HG03342 (cell line): ENCODE measurements at regions not wholly inside any gene's neighbourhood (a gene's known extent, or its start where the extent isn't known, plus 50 kb on each side); places are given as distances from the start of the nearest gene placed in this dataset.

Source experiments
- ATAC-seq: cut with Tn5 transposase; IDR thresholded peaks from one replicate; pipeline ENCODE4 v1.9.1; 2021; ENCODE audit warnings: mild to moderate bottlenecking, moderate library complexity; ENCODE audit not compliant: unreplicated experiment

DNA sequence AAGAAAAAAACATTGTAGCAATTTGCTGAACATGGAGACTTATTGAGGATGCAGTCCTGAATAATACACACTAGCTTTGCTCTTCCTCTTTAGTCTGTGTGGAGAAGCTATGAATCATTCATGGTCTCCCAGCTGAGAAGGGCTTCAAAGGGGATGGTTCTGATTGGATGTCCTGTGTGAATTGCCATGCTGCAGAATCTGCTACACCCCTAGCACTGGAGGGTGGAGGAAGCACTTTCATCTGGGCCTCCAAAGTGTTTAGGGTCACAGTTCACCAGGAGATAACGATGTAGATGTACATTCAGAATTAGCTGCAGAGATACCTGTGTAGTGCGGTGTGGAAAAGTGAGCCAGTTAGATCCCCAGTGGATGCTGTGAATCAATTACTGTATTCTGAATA lies 321.1 kb upstream of the EDNRB start:
- ATAC-seq, result no peak

- no peak for ATAC-seq
Observed at GRCh38 chr13:78238911-78239310, 320.3 kb upstream of the EDNRB start.

DNA sequence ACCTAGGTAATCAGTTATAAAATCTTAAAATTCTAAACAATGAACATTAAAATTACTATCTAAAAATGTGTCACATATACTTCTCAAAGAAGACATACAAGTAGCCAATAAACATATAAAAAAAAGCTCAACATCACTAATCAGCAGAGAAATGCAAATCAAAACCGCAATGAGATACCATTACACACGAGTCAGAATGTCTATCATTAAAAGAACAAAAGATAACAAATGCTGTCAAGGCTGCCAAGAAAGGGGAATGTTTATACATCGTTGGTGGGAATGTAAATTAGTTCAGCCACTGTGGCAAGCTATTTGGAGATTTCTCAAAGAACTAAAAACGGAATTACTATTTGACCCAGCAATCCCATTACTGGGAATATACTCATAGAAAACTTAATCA lies 310.3 kb upstream of the EDNRB start:
- ATAC-seq, result no peak

DNA sequence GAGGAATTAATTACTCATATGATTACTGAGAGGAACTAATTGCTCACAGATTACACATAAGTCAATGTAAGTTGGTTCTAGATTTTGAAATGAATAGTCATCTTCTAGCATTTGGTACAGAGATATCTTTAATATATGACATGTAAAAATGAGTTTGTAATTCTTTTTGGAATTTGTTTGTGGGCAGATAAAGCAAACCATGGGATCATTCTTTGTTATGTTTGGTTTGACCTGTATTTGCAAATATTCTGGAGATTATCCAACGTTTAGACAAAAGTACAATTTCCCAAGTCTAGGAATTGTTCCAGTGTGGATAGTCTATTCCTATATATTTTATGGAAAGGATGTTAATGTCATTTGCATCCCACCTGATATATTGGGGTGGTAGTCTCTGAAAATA lies 309.6 kb upstream of the EDNRB start:
- ATAC-seq, result no peak

DNA sequence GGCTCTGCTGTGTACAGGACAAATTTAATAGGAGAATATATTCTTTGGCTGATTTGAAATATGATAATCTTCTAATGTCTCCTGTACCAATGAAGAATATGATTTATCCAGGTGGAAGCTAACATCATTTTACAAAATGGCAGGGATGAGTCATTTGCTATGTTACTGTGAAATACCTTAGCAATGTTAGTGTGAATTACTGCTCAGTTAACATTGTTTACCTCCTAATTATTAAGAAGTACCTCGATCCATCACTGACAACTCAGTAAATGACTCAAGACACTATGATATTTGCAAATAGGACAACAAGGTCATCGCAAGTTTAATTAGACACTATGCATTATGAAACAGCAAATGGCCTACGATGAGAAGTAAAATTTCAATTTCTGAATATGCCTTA lies 309.1 kb upstream of the EDNRB start:
- ATAC-seq, result no peak

- ATAC-seq, result no peak
Observed at GRCh38 chr13:78215458-78216108, 297.0 kb upstream of the EDNRB start.

- peak; percentile 61 for ATAC-seq
Observed at GRCh38 chr13:78201411-78201810, 282.8 kb upstream of the EDNRB start.

- ATAC-seq, result no peak
Observed at GRCh38 chr13:78198821-78199220, 280.2 kb upstream of the EDNRB start.

DNA sequence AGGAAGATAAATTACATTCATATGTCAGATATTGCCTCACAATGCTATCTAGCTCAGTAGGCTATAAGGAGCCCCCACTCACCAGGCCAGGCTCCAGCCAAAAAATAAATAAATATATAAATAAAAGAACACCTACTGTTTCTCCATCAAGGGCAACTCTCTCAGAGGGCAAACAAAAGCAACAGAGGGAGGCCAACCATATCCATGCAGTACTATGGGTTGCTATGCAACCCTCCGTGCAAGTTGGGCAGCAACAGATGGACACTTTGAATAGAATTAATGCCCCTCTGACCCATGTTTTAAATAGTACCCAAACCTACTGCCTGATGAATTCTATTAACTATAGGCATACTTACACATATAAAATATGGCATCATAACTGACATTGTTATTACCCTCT lies 279.8 kb upstream of the EDNRB start:
- no peak for ATAC-seq

GRCh38 chr13:78197231-78197630 lies 278.6 kb upstream of the EDNRB start:
- ATAC-seq, result no peak

DNA sequence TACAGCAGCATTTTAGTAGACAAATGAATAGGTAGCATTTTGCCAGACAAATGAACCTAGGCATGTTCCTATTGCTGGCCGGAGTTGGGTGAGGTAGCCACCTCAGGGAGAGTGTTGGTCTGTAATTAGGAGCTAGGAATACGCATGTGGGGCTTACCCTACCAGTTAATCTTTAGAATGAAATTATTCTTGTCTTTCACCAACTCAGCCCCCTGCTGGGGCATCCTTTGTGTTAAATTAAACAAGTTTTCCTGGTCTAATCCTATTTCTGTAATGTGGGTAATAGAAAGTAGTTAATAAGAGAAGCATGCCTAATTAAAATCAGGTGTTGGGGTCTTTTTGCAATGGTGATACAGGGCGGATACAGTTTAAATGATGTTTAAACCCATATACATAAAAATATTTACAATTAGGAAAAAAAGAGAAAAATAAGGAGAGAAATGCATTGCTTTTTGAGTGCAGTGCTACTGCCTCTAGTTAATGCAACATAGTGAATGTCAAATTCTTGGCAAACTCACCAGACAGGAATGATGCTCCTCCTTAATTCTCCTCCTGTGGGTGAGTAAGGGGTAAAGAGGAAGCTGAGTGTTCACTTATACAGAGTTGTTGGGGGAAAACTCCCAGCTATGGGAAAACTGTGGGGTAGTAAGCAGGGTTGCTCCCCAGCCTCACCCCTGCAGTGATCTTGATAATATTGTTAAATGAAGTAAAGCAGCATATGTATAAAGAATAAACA lies 276.4 kb upstream of the EDNRB start:
- ATAC-seq, result no peak

- no peak for ATAC-seq
Observed at GRCh38 chr13:78193846-78194245, 275.2 kb upstream of the EDNRB start.

GRCh38 chr13:78192716-78193115 lies 274.1 kb upstream of the EDNRB start:
- ATAC-seq, result no peak

DNA sequence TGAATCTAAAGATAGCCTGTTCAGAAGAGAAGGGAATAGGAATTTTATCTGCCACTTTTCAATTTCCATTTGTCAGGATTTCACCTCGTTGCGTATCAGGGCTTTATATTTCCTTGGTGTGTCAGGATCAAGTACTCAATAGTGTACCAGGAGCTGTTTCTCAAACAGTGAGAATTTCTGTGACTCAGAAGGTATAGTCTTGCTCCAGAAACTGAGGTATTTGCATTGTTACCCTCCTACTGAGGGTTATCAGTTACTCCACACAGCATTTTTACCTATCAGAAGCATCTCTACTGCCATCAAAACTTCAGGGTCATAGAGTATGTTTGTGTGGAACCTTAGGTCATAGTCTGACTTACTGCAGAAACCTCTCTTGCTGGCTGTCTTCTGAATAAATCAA lies 271.7 kb upstream of the EDNRB start:
- ATAC-seq, result no peak

GRCh38 chr13:78187781-78188180 lies 269.1 kb upstream of the EDNRB start:
- no peak for ATAC-seq

DNA sequence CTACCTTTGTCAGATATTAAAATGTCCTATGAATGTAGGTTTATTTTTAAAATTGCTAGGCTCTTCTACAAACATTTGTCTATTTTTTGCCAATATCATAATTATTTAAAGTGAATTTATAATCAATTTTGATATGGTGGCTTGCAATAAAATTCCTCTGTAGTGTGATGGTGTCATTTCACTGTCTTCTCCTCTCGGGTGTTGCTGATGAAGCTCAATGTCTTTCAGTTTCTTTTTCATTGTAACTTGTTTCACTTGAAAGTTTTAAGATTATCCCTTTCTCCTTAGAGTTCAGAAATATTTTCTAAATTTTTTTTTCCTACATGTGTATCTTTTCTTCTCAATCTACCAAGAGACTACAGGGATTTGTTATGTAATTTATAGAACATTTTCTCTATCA lies 267.1 kb upstream of the EDNRB start:
- no peak for ATAC-seq

- no peak for ATAC-seq
Observed at GRCh38 chr13:78183732-78184131, 265.1 kb upstream of the EDNRB start.

GRCh38 chr13:78182813-78183212 lies 264.2 kb upstream of the EDNRB start:
- ATAC-seq, result no peak

- no peak for ATAC-seq
Observed at GRCh38 chr13:78177306-78177705, 258.7 kb upstream of the EDNRB start.

DNA sequence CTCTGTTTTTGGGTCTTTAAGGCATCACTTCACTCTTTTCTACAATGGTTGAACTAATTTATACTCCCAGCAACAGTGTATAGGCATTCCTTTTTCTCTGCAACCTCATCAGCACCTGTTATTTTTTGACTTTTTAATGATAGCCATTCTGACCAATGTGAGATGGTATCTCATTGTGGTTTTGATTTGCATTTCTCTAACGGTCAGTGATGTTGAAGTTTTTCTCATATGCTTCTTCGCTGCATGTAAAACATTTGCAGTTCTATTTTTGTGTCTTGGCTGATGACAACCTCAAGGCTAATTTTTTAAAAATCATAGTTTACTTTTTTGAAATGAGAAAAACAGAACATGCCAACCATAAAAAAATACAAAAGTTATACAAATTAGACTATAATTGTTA lies 258.2 kb upstream of the EDNRB start:
- ATAC-seq, result no peak

DNA sequence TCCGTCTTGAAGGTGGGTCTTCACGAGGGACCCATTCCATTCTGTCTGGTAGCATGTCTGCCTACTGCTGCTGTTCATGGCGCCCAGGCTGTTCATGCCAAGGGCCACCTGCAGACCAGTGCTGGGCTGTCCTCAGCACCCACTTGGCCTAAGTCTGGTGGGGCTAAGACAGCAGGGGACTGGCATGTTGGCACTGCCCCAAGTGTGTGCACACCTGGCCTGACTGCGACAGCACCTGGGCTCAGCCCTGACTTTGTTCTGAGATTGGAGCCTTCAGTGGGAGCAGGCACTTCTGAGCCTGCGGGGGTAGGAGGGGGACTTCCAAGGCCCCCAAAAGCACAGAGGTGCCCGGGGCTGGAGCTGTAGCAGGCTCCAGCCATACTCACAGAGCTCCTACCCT lies 250.8 kb upstream of the EDNRB start:
- no peak for ATAC-seq

DNA sequence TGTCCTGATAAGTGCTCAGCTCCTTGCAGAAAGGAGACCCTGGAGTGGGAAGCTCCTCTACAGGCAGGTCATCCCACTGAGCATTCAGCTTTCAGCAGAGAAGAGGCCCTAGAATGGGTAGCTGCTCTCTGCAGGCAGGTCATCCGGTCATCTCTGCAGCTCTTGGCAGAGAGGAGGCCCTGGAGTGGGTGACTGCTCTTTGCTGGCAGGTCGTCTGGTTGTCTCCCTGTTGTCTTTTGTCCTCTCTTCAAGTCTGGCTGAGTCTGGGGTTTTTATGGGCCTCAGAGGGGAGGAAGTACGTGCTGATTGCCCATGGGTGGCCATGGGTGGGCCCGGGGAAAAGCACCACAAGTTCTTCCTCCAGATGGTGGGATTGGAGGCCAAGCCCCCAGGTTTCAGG lies 250.3 kb upstream of the EDNRB start:
- ATAC-seq, result no peak

- no peak for ATAC-seq
Observed at GRCh38 chr13:78161266-78161665, 242.6 kb upstream of the EDNRB start.
